GM08714 (cell line): ENCODE measurements at regions not wholly inside any gene's neighbourhood (a gene's known extent, or its start where the extent isn't known, plus 50 kb on each side); places are given as distances from the start of the nearest gene placed in this dataset.
"Not testable (repeated sequence)": the region's sequence is repeated elsewhere in the genome, so short reads cannot be mapped to it uniquely, and the experiment has no call there.

Source experiments
- H3K4me3 ChIP-seq: fragments of 200-500 bp; sonication (Bioruptor generic); 2 replicates; pipeline ENCODE4 v1.5.1; 2014; ENCODE audit warnings: mild to moderate bottlenecking, low read length, inconsistent platforms
- ZNF274 ChIP-seq: IDR thresholded peaks from 2 replicates; pipeline ENCODE4 v1.6.1; 2012; ENCODE audit warnings: mild to moderate bottlenecking, low read depth, low read length

- TF ChIP-seq ZNF274 = no peak
- H3K4me3 ChIP-seq = no peak overlapping the region
Observed at GRCh38 chr2:61597300-61598289, 59.4 kb upstream of the XPO1 start.

GRCh38 chr2:61594201-61594600, 56.0 kb upstream of the XPO1 start:
- H3K4me3 ChIP-seq = not testable (repeated sequence)

GRCh38 chr2:61593648-61594047, 55.5 kb upstream of the XPO1 start:
- H3K4me3 ChIP-seq = not testable (repeated sequence)

- H3K4me3 ChIP-seq = no peak overlapping the region
- no peak for TF ChIP-seq ZNF274
Observed at GRCh38 chr2:61590214-61590613, 52.1 kb upstream of the XPO1 start.

GRCh38 chr2:61588566-61588965, 50.4 kb upstream of the XPO1 start:
- no peak overlapping the region for H3K4me3 ChIP-seq
- no peak for TF ChIP-seq ZNF274
